ENCODE measurements at regions not wholly inside any gene's neighbourhood (a gene's known extent, or its start where the extent isn't known, plus 50 kb on each side); places are given as distances from the start of the nearest gene placed in this dataset.

DNA sequence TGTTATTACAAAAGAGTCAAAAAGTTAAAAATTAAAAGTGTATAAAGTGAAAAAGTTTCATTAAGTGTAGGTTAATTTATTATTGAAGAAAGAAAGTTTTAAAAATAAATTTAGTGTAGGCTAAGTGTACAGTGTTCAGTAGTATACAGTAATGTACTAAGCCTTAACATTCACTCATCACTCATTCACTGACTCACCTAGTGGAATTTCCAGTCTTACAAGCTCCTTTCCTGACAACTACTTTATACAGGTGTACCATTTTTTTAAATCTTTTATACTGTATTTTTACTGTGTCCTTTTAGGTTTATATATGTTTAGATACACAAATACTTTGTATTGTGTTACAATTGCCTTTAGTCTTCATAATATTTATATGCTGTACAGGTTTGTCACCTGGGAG, 530.2 kb upstream of the FAM174A start:
- no peak for DNase-seq

- DNase-seq = no peak
These were observed 536.9 kb upstream of the FAM174A start for GRCh38 chr5:99998319-99998718.

GRCh38 chr5:99995407-99995806, 539.8 kb upstream of the FAM174A start:
- no peak for DNase-seq

GRCh38 chr5:99973779-99974178, 561.4 kb upstream of the FAM174A start:
- DNase-seq = no peak

- DNase-seq = no peak
These were observed 579.2 kb upstream of the FAM174A start for GRCh38 chr5:99955962-99956361.

- DNase-seq = no peak
These were observed 580.2 kb upstream of the FAM174A start for GRCh38 chr5:99955006-99955405.

DNA sequence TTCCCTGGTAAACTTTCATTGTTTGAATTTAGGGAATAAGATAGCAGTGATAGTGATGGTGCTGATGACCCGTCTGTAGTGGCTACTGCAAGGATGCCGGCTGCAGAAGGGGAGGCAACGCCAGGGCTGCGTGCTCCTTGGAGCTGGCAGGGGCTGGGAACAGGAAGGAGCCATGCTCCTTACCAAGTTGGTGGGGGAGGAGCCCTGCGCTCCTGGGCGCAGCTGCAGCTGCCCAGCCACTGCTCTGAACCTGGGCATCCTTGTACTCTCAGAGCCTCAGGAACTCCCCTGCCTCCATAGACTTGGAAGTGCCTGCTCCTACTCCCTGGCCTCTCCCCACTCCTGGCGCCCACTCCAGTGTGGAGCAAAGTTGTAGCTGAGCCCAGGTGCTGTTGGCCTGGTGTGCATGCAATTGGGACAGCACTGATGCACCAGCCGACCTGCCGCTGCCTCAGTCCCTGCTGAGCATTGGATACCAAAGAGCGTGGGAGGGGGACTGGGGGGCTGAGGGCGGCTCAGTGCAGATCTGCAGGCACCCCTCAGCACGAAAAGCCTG, 585.1 kb upstream of the FAM174A start:
- no peak for DNase-seq

DNA sequence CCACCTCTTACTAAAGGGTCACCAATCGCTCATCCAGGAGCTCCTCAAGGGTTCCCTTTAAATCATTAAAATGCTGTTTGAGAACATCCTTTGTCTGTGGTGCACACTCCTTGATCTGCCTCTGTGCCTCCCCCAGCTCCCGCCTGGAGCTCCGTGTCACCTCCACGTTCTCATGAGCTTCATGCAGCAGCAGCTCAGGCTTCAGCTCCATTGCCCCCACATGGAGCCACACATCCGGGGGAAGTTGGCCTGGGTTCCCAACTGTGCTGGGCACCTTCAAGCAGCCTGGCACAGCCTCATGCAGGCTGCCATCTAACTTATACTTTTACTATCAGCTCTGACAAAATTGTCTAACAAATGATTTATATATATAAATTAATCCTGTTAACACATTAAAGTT, 585.8 kb upstream of the FAM174A start:
- DNase-seq = no peak

DNA sequence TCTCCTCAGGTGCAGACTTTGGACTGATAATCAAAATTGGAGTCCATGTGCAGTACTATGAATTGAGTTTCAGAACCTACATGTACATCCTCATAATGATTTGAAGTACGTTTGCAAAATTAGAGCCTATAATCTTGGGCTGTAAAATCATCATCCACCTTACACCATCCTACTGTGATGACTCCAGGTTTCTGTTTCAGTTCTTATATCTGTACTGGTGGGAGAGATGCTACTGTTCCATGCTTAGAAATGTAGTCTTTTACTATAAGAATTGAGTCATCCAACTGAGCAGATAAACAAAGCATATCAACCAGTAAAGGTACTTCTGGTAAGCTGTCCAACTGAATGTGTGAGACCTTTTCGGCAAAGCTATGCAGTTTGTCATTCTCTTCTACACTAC, 586.3 kb upstream of the FAM174A start:
- no peak for DNase-seq

DNA sequence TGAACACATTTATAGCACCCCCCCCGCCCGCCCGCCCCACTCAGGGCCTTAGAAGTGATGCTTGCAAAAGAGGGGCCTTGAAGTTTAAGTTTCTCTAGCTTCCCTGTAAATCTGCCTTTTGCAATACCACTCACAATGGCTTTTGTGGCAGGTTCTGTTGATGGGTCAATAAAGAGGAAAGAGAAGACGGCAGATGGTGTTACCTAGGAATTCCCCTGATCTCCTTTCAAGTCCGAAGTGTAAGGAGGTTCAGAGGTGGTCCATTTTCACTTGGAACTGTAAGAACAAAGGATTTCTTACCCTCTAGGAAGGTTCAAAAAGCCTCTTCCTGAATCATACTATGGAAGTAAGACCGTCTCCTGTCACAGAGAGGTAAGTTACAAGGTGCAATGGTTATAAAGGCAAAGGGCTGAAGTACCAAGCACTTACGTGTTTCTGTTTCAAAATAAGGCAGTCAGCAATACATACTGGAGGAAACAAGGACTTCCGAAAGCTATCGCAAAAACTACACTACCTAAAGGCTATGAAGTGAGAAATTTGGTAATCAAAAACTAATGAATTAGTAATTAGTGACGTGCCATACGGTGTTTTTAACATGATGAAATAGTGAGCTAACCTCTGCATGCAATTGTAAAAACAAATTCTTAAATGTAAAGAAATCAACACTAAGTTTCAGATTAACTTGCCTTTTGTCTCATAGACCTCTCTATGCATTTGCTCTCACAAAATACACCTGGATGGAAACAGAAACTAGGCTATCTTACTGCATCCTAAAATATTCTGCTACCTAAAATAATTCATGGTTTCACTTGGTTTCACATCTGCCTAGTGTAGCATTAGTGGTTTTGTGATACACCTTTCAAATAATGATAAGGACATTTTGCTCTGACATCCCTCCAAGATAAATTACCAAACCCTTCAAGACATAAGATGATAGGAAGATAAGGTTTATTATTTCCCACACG, 589.4 kb upstream of the FAM174A start:
- no peak for DNase-seq

GRCh38 chr5:99940540-99940939, 594.6 kb upstream of the FAM174A start:
- no peak for DNase-seq

DNA sequence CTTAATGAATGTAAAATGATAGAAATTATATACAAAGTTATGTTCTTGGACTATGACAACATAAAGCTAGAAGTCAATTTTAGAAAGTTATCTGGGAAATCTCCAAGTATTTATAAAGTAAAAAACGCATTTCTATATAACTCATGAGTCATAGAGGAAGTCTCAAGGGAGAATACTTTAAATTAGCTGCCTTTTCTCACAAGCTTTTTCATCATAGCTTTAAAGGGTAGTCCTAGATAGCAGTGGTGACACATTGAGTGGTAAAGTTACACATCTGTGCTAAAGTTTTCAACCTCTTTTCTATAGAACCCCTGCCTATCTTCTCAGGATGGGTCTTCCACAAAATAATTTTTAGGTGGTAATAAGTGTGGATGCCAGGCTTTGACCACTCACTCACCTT, 598.3 kb upstream of the FAM174A start:
- no peak for DNase-seq

DNA sequence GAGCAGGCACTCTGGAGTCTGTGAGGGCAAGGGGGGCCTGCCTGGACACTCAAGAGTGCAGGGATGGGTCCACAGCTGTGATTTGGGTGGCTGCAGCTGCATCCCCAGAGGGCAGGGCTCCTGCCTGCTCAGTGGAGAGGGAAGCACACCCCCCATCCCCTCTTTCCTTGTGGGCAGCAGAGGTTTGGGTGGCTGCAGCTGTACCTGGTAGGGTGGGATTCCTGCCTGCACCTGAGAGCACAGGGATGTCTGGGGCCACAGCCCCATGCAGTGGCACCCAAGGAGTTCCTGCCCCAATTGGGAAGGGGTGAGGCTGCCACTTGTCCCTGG, 605.4 kb upstream of the FAM174A start:
- DNase-seq = no peak

- no peak for DNase-seq
These were observed 605.9 kb upstream of the FAM174A start for GRCh38 chr5:99929067-99929805.

GRCh38 chr5:99928490-99928889, 606.7 kb upstream of the FAM174A start:
- DNase-seq = no peak

DNA sequence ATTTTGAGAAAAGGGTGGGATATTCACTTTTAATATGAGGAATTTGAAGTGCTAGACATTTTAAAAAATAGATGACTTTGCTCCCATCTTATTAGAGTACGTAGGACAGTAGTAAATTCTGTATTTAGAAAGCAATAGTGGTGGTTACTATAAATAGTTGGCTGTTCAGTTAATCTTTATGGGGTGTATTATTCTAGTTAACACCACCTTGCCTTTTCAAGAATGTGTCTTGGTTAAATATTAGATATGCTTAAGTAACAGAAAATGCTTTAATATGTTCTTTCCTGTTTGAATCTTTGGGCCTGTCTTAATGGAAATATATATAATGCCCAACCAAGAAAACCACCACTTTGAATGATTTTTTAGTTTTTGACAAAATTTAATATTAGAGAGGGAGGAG, 608.7 kb upstream of the FAM174A start:
- no peak for DNase-seq

DNA sequence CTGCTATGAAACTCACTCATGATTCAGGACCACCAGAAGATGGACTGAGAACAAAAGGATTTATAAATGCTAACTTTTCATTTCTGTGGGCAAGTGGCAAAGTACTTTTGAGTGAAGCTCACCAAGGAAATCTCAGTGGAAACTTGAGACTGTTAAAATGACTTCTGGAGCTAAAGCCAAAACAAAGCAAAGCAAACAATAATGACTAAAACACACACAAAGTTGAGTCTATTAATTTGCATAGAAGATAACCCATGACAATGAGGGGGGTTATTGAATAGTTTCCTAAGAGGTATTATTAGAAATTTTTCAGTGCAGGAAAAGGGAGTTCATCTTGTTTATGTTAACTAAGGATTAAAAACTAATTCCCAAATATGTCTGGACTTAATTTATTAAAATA, 612.8 kb upstream of the FAM174A start:
- DNase-seq = no peak

DNA sequence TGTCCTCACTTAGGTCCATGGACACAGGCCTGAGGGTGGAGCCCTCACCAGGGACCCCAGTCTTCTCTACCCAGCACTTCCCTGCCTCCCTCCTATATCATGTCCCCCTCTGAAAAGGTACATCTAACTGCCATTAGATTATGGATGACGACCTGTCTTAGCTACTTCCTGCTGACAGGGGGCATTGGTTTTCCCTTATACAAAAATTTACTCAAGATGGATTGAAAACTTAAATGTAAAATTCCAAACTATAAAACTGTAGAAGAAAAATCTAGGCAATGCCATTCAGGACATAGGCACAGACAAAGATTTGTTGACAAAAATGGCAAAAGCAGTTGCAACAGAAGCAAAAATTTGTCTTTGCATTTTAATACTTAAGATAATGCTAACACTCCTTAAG, 623.2 kb upstream of the FAM174A start:
- DNase-seq = no peak

- no peak for DNase-seq
These were observed 628.4 kb upstream of the FAM174A start for GRCh38 chr5:99906776-99907175.

DNA sequence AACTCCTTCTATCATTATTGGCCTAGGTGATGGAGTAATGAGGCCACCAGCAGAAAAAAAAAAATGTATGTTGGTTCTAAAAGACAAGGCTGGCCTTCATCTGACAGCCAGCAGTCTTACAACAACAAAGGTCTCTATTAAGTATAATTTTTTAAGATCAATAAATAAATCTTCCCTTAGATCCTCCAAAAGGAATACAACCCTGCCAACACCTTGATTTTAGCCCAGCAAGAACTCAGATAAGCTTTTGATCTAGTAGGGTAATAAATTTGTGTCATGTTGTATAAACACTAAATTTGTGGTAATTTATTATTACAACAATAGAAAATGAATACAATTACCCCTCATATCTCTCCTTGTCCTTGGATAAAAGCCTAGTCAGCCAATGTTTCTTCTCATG, 633.2 kb upstream of the FAM174A start:
- no peak for DNase-seq

DNA sequence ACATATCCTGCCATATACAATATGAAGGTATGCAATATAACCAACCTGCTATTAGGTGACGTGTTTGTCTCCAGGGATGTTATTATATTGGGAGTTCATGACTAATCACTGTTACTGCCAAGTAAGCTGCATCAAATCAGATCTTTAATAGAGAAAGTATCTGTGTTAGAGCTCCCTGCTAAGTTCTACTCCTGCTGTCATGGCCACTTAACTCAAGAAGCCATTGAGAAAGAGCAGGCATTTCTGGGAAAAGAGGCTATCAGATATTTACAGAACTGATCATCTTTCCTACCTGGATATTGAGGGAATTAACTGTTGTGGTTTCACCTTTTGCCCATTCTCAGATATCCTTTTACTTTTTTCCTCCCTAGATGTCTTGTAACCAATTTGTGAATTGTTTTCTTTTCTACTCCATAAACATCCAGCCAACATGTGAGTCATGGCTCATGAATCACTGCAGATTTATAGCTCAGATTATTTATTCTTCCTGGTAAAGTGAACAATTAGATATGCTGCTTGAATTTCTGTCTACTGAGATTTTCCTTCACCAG, 634.8 kb upstream of the FAM174A start:
- DNase-seq = no peak

GRCh38 chr5:99879791-99880511, 655.2 kb upstream of the FAM174A start:
- DNase-seq = no peak

DNA sequence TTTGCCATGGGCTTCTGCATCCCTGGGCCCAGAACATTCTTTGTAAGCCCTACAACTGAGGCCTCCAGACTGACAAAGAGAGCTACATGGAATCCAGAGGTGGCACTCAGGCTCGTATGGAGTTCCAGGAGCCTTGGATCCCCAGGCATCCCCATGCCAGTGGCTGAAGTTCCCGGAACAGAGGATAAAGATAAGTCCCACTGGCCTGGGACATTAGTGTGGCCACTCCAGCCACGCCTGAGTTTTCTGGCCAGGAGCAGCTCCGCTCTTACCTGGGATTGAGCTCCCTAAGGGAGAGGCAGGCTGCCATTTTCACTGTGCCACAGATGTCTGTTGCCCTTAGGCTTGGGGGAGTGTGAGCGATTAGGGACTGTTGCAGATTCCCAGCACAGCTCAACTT, 656.3 kb upstream of the FAM174A start:
- DNase-seq = no peak

Data from stimulated activated CD4-positive, alpha-beta T cell treated with anti-CD3 and anti-CD28 coated beads, Interleukin-4, amount 100 ng/mL, for 24 hours (primary cell).